GM12878 (cell line): ENCODE measurements at regions not wholly inside any gene's neighbourhood (a gene's known extent, or its start where the extent isn't known, plus 50 kb on each side); places are given as distances from the start of the nearest gene placed in this dataset.

Experiments
- ATAC-seq: fragments of 200-7000 bp; cut with Tn5 transposase; 3 replicates; pipeline ENCODE4 v1.9.1; 2020; ENCODE audit warnings: mild to moderate bottlenecking, moderate library complexity
- BruUV-seq: library from RNA; stranded (reverse); fragments of 400-500 nt; replicated peaks from 2 replicates; lab custom pipeline; 2021; lab: Mats Ljungman, UMichigan
- CTCF ChIA-PET: fragments of 300-600 bp; sonication (Branson Sonifier 250); formaldehyde crosslinking; extraction: SDS; loops from one replicate; lab custom pipeline; 2021; ENCODE audit warnings: inconsistent platforms; lab: Yijun Ruan, JAX
- POLR2A ChIA-PET: fragments of 350-600 bp; formaldehyde crosslinking; extraction: SDS; loops from one replicate; lab custom pipeline; 2021; ENCODE audit warnings: inconsistent platforms; lab: Charles Lee
- RAD21 ChIA-PET: fragments of 300-600 bp; sonication (Branson Sonifier 250); formaldehyde crosslinking; loops from one replicate; lab custom pipeline; 2023; ENCODE audit warnings: antibody characterized with exemption; ENCODE audit not compliant: unreplicated experiment; lab: Charles Lee
- SMC1A ChIA-PET: fragments of 300-600 bp; sonication (Branson Sonifier 250); formaldehyde crosslinking; loops from one replicate; lab custom pipeline; 2023; ENCODE audit not compliant: unreplicated experiment, uncharacterized antibody; lab: Charles Lee
- DNase-seq: peaks from one replicate; pipeline ENCODE4 v3.0.0-alpha.2; 2011; ENCODE audit warnings: low read depth, low spot score
- FAIRE-seq: peaks from 3 replicates; lab custom pipeline; 2011; peaks lifted over from hg19 to GRCh38; lab: Jason Lieb, UNC
- H2AFZ ChIP-seq: 2 replicates; pipeline ENCODE4 v1.6.0; 2011; ENCODE audit warnings: low read depth, low read length, control low read depth; ENCODE audit not compliant: control insufficient read depth
- H3K27ac ChIP-seq: 2 replicates; pipeline ENCODE4 v1.5.1; 2011; ENCODE audit warnings: control low read depth; ENCODE audit not compliant: control insufficient read depth, insufficient read depth
- H3K27me3 ChIP-seq, 2 experiments: replicated peaks in 1 of 2; 2 replicates each; pipeline versions ENCODE4 v1.6.0 to v1.6.1; 2011; ENCODE audit warnings: low read length in 1 of 2; ENCODE audit not compliant: control insufficient read depth in 2 of 2, insufficient read depth in 2 of 2
- H3K36me3 ChIP-seq, 2 experiments: 2 replicates each; pipeline ENCODE4 v1.5.1; 2011; ENCODE audit warnings: low read length in 1 of 2; ENCODE audit not compliant: control insufficient read depth in 2 of 2, insufficient read depth in 2 of 2
- H3K4me1 ChIP-seq: 2 replicates; pipeline ENCODE4 v1.6.1; 2011; ENCODE audit warnings: mild to moderate bottlenecking, low read length, moderate library complexity, mixed read lengths; ENCODE audit not compliant: control insufficient read depth, insufficient read depth
- H3K4me2 ChIP-seq: 2 replicates; pipeline ENCODE4 v1.6.0; 2011; ENCODE audit warnings: control low read depth; ENCODE audit not compliant: control insufficient read depth, insufficient read depth
- H3K4me3 ChIP-seq: fragments of 200-600 bp; sonication (generic); 2 replicates; pipeline ENCODE4 v1.5.1; 2016
- H3K79me2 ChIP-seq: 2 replicates; pipeline ENCODE4 v1.6.0; 2011; ENCODE audit warnings: low read length; ENCODE audit not compliant: control insufficient read depth, insufficient read depth
- H3K9ac ChIP-seq: 2 replicates; pipeline ENCODE4 v1.8.0; 2011; ENCODE audit warnings: low read length, control low read depth, mixed read lengths; ENCODE audit not compliant: control insufficient read depth, insufficient read depth
- H3K9me3 ChIP-seq: replicated peaks from 3 replicates; pipeline ENCODE4 v1.5.1; 2011; ENCODE audit warnings: mild to moderate bottlenecking, low read length; ENCODE audit not compliant: control insufficient read depth, insufficient read depth
- H4K20me1 ChIP-seq: 2 replicates; pipeline ENCODE4 v1.6.0; 2011; ENCODE audit not compliant: control insufficient read depth, insufficient read depth
- BCL3 ChIP-seq: IDR thresholded peaks from 2 replicates; pipeline ENCODE4 v1.6.1; 2011; ENCODE audit warnings: borderline replicate concordance, low read depth, mild to moderate bottlenecking, moderate library complexity, low read length; ENCODE audit not compliant: insufficient read depth, poor library complexity, severe bottlenecking
- BRCA1 ChIP-seq: IDR thresholded peaks from 2 replicates; pipeline ENCODE4 v1.6.1; 2011; ENCODE audit warnings: low read depth, low read length, improper control_type of control experiment
- ETV6 ChIP-seq, 2 experiments: fragments of 450-650 bp in 1 of 2; IDR thresholded peaks in 1 of 2; conservative IDR thresholded peaks in 1 of 2; 2 replicates each; pipeline ENCODE4 v1.6.1; 2014; ENCODE audit warnings: antibody characterized with exemption in 1 of 2, borderline replicate concordance in 1 of 2, low read depth in 1 of 2, mild to moderate bottlenecking in 1 of 2, moderate library complexity in 1 of 2
- JUNB ChIP-seq: IDR thresholded peaks from 2 replicates; pipeline ENCODE4 v1.6.1; 2016; ENCODE audit warnings: antibody characterized with exemption, mild to moderate bottlenecking
- MYB ChIP-seq: fragments of 150-350 bp; IDR thresholded peaks from 2 replicates; pipeline ENCODE4 v1.6.1; 2014; ENCODE audit warnings: mild to moderate bottlenecking, low read depth, low read length, borderline replicate concordance
- NR2F1 ChIP-seq: fragments of 450-650 bp; conservative IDR thresholded peaks from 2 replicates; pipeline ENCODE4 v1.6.1; 2017; ENCODE audit warnings: mild to moderate bottlenecking
- SPI1 ChIP-seq: IDR thresholded peaks from 2 replicates; pipeline ENCODE4 v1.6.1; 2011; ENCODE audit warnings: low read depth, mild to moderate bottlenecking, low read length, moderate library complexity, borderline replicate concordance; ENCODE audit not compliant: insufficient read depth
- TBL1XR1 ChIP-seq: IDR thresholded peaks from 2 replicates; pipeline ENCODE4 v1.6.1; 2012; ENCODE audit warnings: low read depth, low read length, improper control_type of control experiment
- YY1 ChIP-seq: IDR thresholded peaks from 2 replicates; pipeline ENCODE4 v1.6.1; 2011; ENCODE audit warnings: low read depth, mild to moderate bottlenecking, low read length
- ZNF274 ChIP-seq: IDR thresholded peaks from one replicate; pipeline ENCODE4 v1.8.0; 2011; ENCODE audit not compliant: insufficient read length, insufficient read depth
- whole genome bisulfite sequencing: methylation state at CpG from one replicate; pipeline ENCODE4 v1.1.6; 2016; ENCODE audit warnings: low lambda C conversion rate; ENCODE audit not compliant: insufficient replicate concordance, insufficient coverage; ENCODE audit errors: missing lambda C conversion rate; 5-methylcytosine and 5-hydroxymethylcytosine counted together
- in situ Hi-C: fragments of 300-500 bp; cut with MboI; formaldehyde crosslinking; loops from 9 replicates; pipeline ENCODE4 v1.14.3; 2018; ENCODE audit warnings: mixed read lengths
- intact Hi-C: fragments of 100-400 bp; cut with micrococcal nuclease; formaldehyde crosslinking; loops from one replicate; pipeline ENCODE4 v1.14.2; 2022; ENCODE audit not compliant: unreplicated experiment
- TF ChIP-seq, protein P1 (sequence below): fragments of 450-650 bp; IDR thresholded peaks from 2 replicates; pipeline ENCODE4 v1.6.1; 2016; ENCODE audit warnings: mild to moderate bottlenecking
- TF ChIP-seq, protein P2 (sequence below): fragments of 450-650 bp; IDR thresholded peaks from 2 replicates; pipeline ENCODE4 v1.6.1; 2017; ENCODE audit warnings: borderline replicate concordance

DNA sequence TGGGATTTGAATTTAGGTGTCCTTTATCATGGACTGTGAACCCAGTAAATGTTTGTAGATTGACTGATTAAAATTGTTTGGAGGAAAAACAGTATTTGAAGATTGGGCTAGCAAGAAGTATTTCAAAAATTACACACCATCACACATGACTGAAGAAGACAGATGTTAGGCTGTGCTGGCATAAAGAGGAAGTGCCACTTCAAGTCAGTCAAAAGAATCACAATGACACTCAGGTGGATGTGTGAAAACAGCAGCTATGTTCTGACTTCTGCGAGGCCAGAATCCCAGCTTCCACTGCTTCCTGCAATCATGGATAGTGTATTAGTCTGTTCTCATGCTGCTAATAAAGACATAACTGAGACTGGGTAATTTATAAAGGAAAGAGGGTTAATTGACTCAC lies 393.3 kb downstream of the DMRT2 start:
- intact Hi-C loops (no loop called here), in situ Hi-C loops (no loop called here)
- H3K4me2 ChIP-seq, result no peak overlapping the region
- H2AFZ ChIP-seq, result no peak overlapping the region
- no peak for DNase-seq
- 47% methylated on average over 1 of the region's 1 CpG for WGBS
- no peaks in the 10 kb centered on the region for H3K36me3 ChIP-seq
- H4K20me1 ChIP-seq, result no peaks in the 10 kb centered on the region
- BruUV-seq, result no TSS peak
- TF ChIP-seq MYB, result no peak
- TF ChIP-seq SPI1, result peak; percentile 87
- TF ChIP-seq, protein P1, sequence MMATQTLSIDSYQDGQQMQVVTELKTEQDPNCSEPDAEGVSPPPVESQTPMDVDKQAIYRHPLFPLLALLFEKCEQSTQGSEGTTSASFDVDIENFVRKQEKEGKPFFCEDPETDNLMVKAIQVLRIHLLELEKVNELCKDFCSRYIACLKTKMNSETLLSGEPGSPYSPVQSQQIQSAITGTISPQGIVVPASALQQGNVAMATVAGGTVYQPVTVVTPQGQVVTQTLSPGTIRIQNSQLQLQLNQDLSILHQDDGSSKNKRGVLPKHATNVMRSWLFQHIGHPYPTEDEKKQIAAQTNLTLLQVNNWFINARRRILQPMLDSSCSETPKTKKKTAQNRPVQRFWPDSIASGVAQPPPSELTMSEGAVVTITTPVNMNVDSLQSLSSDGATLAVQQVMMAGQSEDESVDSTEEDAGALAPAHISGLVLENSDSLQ, result peak; percentile 13; the same call in 1 of the 2 replicates
- ATAC-seq, result peak; percentile 71
- no peak overlapping the region for H3K4me3 ChIP-seq
- ChIA-PET SMC1A (interaction anchor here (2.5 kb wide), 1 partner anchor 10 kb away, joined by 7 read pairs; no protein-coding TSS in a partner anchor), RAD21 (no interaction called here), CTCF (interaction anchor here (0.6 to 1.4 kb wide), 3 partner anchors 14 to 425 kb away, joined by 3 to 6 read pairs (median 3); no protein-coding TSS in a partner anchor), POLR2A (no interaction called here)
- no peaks in the 10 kb centered on the region; the same call in 2 of the 3 replicates for H3K9me3 ChIP-seq
- no peak overlapping the region for H3K9ac ChIP-seq
- H3K27me3 ChIP-seq, result no peaks in the 10 kb centered on the region
- no peak overlapping the region for H3K27ac ChIP-seq
- FAIRE-seq, result no peak
- H3K4me1 ChIP-seq, result no peaks in the 10 kb centered on the region
- H3K79me2 ChIP-seq, result no peaks in the 10 kb centered on the region

- no peaks in the 10 kb centered on the region for H3K4me1 ChIP-seq
- H3K4me2 ChIP-seq, result no peak overlapping the region
- DNase-seq, result no peak
- SMC1A ChIA-PET, result interaction anchor here (0.8 to 1.4 kb wide), 3 partner anchors 10 to 243 kb away, joined by 3 to 5 read pairs (median 3); no protein-coding TSS in a partner anchor
- H2AFZ ChIP-seq, result no peak overlapping the region
- no peaks in the 10 kb centered on the region for H3K79me2 ChIP-seq
- no peaks in the 10 kb centered on the region for H4K20me1 ChIP-seq
- no peaks in the 10 kb centered on the region for H3K27me3 ChIP-seq
- no TSS peak for BruUV-seq
- intact Hi-C loops (no loop called here), in situ Hi-C loops (no loop called here)
- no peak overlapping the region for H3K9ac ChIP-seq
- CTCF ChIA-PET, result interaction anchor here (0.6 to 1.5 kb wide), 2 partner anchors 11 to 219 kb away, joined by 4 to 6 read pairs; no protein-coding TSS in a partner anchor
- RAD21 ChIA-PET, result no interaction called here
- no peaks in the 10 kb centered on the region; the same call in 2 of the 3 replicates for H3K9me3 ChIP-seq
- no peak for ATAC-seq
- no peak overlapping the region for H3K4me3 ChIP-seq
- no peak overlapping the region for H3K27ac ChIP-seq
- H3K36me3 ChIP-seq, result no peaks in the 10 kb centered on the region
- WGBS, result 33% methylated on average over 2 of the region's 2 CpGs
- no peak for FAIRE-seq
- POLR2A ChIA-PET, result no interaction called here
- TF ChIP-seq BRCA1, result no peak
- TF ChIP-seq ETV6 (conservative IDR thresholded peaks at IDR 0.05 in 1 of 2, IDR thresholded peaks at IDR 0.05 in 1 of 2; ENCODE audit: borderline replicate concordance in 1 of 2, low read depth in 1 of 2), result no peak
- TF ChIP-seq TBL1XR1, result no peak
- TF ChIP-seq, protein P2, sequence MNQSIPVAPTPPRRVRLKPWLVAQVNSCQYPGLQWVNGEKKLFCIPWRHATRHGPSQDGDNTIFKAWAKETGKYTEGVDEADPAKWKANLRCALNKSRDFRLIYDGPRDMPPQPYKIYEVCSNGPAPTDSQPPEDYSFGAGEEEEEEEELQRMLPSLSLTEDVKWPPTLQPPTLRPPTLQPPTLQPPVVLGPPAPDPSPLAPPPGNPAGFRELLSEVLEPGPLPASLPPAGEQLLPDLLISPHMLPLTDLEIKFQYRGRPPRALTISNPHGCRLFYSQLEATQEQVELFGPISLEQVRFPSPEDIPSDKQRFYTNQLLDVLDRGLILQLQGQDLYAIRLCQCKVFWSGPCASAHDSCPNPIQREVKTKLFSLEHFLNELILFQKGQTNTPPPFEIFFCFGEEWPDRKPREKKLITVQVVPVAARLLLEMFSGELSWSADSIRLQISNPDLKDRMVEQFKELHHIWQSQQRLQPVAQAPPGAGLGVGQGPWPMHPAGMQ, result no peak
- no peak for TF ChIP-seq JUNB
- TF ChIP-seq ZNF274, result no peak
- no peak for TF ChIP-seq NR2F1
- no peak for TF ChIP-seq BCL3
- no peak for TF ChIP-seq YY1
Measured at GRCh38 chr9:1446671-1447070, 396.5 kb downstream of the DMRT2 start.
